GM10248 (cell line): ENCODE measurements at regions not wholly inside any gene's neighbourhood (a gene's known extent, or its start where the extent isn't known, plus 50 kb on each side); places are given as distances from the start of the nearest gene placed in this dataset.

Experiments
- CTCF ChIA-PET: fragments of 300-600 bp; sonication (Branson Sonifier 250); formaldehyde crosslinking; extraction: SDS; loops from one replicate; lab custom pipeline; 2021; ENCODE audit warnings: antibody characterized with exemption; lab: Yijun Ruan, JAX
- POLR2A ChIA-PET: fragments of 350-650 bp; sonication (Branson Sonifier 250); formaldehyde crosslinking; extraction: SDS; loops from one replicate; lab custom pipeline; 2020; ENCODE audit warnings: antibody characterized with exemption; lab: Yijun Ruan, JAX
- DNase-seq: peaks from one replicate; pipeline ENCODE4 v3.0.0; 2012; ENCODE audit errors: extremely low spot score
- CTCF ChIP-seq: IDR thresholded peaks from 2 replicates; pipeline ENCODE4 v1.5.1; 2012; ENCODE audit warnings: mild to moderate bottlenecking, low read depth; ENCODE audit errors: extremely low read depth, missing control alignments, control extremely low read depth

- POLR2A ChIA-PET, result no interaction called here
- CTCF ChIA-PET, result no interaction called here
- no peak for TF ChIP-seq CTCF
- no peak for DNase-seq
These were observed 190.2 kb downstream of the ERCC6L2 start for GRCh38 chr9:96065482-96066251.

- POLR2A ChIA-PET, result no interaction called here
- TF ChIP-seq CTCF, result no peak
- CTCF ChIA-PET, result no interaction called here
- DNase-seq, result no peak
These were observed 189.5 kb downstream of the ERCC6L2 start for GRCh38 chr9:96064826-96065481.

DNA sequence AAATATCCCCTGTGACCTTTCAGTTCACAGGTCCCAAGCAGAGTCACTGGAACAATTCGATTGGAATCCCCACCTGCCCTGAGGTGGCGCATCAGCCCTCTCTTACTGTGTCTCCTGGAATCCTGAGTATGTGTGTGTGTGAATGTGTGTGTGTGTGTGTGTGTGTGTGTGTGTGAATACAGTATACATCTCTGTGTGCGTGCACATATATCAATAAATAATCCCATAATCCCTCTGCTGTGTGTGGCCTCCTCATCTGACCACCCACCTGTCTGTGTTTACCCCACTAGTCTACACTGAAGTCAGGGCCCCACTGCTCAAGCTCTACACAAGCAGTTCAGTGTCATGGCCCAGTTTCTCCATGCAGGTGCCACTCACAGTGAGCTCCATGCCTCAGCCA, 187.4 kb downstream of the ERCC6L2 start:
- no peak for DNase-seq
- ChIA-PET CTCF (no interaction called here), POLR2A (no interaction called here)
- no peak for TF ChIP-seq CTCF

DNA sequence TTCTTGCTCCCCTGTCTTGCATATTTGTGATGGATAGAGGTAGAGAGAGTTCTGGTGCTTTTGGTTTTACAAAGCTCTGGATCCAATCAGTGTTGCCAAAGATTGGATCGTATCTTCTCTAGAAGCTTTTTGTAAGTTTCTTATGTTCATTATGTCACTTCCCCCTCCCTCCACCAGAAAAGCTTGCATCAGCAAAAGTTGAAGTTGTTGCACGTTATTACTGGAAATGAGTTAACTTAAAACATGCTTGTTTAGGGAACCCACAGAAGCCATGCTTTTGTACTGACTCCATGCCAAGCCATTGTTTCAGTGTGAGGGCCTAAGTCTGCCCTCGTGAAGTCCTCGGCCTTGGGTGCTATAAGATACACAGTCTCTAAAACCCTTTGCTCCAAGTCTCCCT, 186.5 kb downstream of the ERCC6L2 start:
- ChIA-PET POLR2A (no interaction called here), CTCF (interaction anchor here (1.2 kb wide), 1 partner anchor 9 kb away, joined by 3 read pairs; no protein-coding TSS in a partner anchor)
- TF ChIP-seq CTCF, result no peak
- DNase-seq, result no peak

DNA sequence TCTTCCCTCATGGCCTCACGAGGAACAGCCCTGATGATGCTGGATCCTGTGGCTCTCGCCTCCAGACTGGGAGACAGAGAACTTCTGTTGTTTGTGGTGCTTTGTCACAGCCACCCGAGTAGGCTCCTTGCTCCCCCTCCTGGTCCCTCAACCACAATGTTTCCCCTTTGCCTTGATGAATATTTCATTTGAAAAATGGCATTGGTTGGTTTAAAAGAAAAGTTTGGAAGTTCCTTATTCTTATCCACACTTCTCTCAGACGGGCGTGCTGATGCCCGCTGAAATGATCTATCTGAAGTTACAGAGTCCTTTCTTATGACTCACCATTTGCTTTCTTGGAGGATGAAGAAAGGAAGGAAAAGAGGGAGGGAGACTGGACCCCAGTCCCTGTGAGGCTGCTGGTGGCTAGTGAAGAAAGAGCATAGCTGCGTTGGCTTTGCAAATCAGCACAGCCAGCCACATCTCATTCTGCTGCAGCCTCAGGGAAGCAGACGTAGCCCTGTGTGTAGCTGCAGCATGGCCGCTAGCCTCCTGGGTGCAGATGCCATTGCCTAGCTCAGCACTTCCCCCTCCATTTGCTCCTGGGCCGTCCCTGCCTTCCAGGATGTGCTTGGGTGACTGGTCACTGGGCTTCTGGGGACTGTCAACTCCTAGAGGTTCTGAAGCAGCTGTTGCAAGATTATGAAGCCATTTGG, 185.9 kb downstream of the ERCC6L2 start:
- POLR2A ChIA-PET, result no interaction called here
- CTCF ChIA-PET, result interaction anchor here (1.0 to 1.3 kb wide), 3 partner anchors 10 to 20 kb away, joined by 3 to 4 read pairs (median 3); no protein-coding TSS in a partner anchor
- TF ChIP-seq CTCF, result peak; percentile 47
- peak; percentile 45 for DNase-seq

- no peak for TF ChIP-seq CTCF
- CTCF ChIA-PET, result no interaction called here
- POLR2A ChIA-PET, result no interaction called here
- no peak for DNase-seq
These were observed 182.7 kb downstream of the ERCC6L2 start for GRCh38 chr9:96058218-96058617.
